HG02885 (cell line): ENCODE measurements at regions not wholly inside any gene's neighbourhood (a gene's known extent, or its start where the extent isn't known, plus 50 kb on each side); places are given as distances from the start of the nearest gene placed in this dataset.

Source experiments
- ATAC-seq: cut with Tn5 transposase; IDR thresholded peaks from one replicate; pipeline ENCODE4 v1.9.1; 2021; ENCODE audit warnings: mild to moderate bottlenecking; ENCODE audit not compliant: unreplicated experiment, poor library complexity

- ATAC-seq: no peak
These were observed 158.5 kb upstream of the RTL1 start for GRCh38 chr14:101062065-101062450.

- no peak for ATAC-seq
These were observed 159.1 kb upstream of the RTL1 start for GRCh38 chr14:101062601-101063000.

- ATAC-seq: no peak
These were observed 159.6 kb upstream of the RTL1 start for GRCh38 chr14:101063121-101063520.

GRCh38 chr14:101064121-101064661, 160.7 kb upstream of the RTL1 start:
- ATAC-seq: no peak

- no peak for ATAC-seq
These were observed 161.2 kb upstream of the RTL1 start for GRCh38 chr14:101064718-101065117.

- no peak for ATAC-seq
These were observed 161.7 kb upstream of the RTL1 start for GRCh38 chr14:101065246-101065645.

GRCh38 chr14:101065696-101066694, 162.5 kb upstream of the RTL1 start:
- no peak for ATAC-seq

- no peak for ATAC-seq
These were observed 163.4 kb upstream of the RTL1 start for GRCh38 chr14:101066826-101067510.

GRCh38 chr14:101068313-101069227, 165.0 kb upstream of the RTL1 start:
- no peak for ATAC-seq

GRCh38 chr14:101069228-101069549, 165.7 kb upstream of the RTL1 start:
- ATAC-seq: no peak

GRCh38 chr14:101069666-101070362, 166.3 kb upstream of the RTL1 start:
- no peak for ATAC-seq

GRCh38 chr14:101070540-101071492, 167.3 kb upstream of the RTL1 start:
- no peak for ATAC-seq

GRCh38 chr14:101071493-101071906, 168.0 kb upstream of the RTL1 start:
- no peak for ATAC-seq

GRCh38 chr14:101072070-101072469, 168.5 kb upstream of the RTL1 start:
- ATAC-seq: no peak

- ATAC-seq: no peak
These were observed 169.0 kb upstream of the RTL1 start for GRCh38 chr14:101072531-101072930.

GRCh38 chr14:101072945-101073597, 169.5 kb upstream of the RTL1 start:
- ATAC-seq: peak; percentile 80

- no peak for ATAC-seq
These were observed 170.1 kb upstream of the RTL1 start for GRCh38 chr14:101073598-101073965.
